OCI-LY3 (cell line): ENCODE measurements at regions not wholly inside any gene's neighbourhood (a gene's known extent, or its start where the extent isn't known, plus 50 kb on each side); places are given as distances from the start of the nearest gene placed in this dataset.

Source experiments
- H2AFZ ChIP-seq: fragments of 200-600, 300-600 bp; shearing (Covaris generic); 2 replicates; pipeline ENCODE4 v1.6.0; 2014; ENCODE audit warnings: antibody characterized with exemption, low read depth, low read length
- H3K27ac ChIP-seq: fragments of 200-600, 300-600 bp; sonication (generic); 2 replicates; pipeline ENCODE4 v1.5.1; 2014; ENCODE audit warnings: mild to moderate bottlenecking, low read length, moderate library complexity, mixed read lengths
- H3K27me3 ChIP-seq: fragments of 200-600, 300-600 bp; sonication (generic); 2 replicates; pipeline ENCODE4 v1.6.1; 2014; ENCODE audit warnings: low read depth, low read length, mixed read lengths
- H3K36me3 ChIP-seq: fragments of 200-600, 300-600 bp; sonication (generic); replicated peaks from 2 replicates; pipeline ENCODE3; 2014; ENCODE audit warnings: low read depth, low read length, mixed read lengths
- H3K4me1 ChIP-seq: fragments of 300-600, 200-600 bp; sonication (generic); 2 replicates; pipeline ENCODE4 v1.6.1; 2014; ENCODE audit warnings: low read length, mixed read lengths
- H3K4me2 ChIP-seq: fragments of 200-600, 300-600 bp; sonication (generic); 2 replicates; pipeline ENCODE4 v1.6.1; 2014; ENCODE audit warnings: low read length, mixed read lengths
- H3K4me3 ChIP-seq: fragments of 300-600, 200-600 bp; sonication (generic); 2 replicates; pipeline ENCODE4 v1.5.1; 2014; ENCODE audit warnings: antibody characterized with exemption, mild to moderate bottlenecking, low read length, moderate library complexity
- H3K79me2 ChIP-seq: fragments of 300-600, 200-600 bp; shearing (Covaris generic); 2 replicates; pipeline ENCODE4 v1.6.1; 2014; ENCODE audit warnings: mild to moderate bottlenecking, low read length, mixed read lengths
- H3K9ac ChIP-seq: fragments of 300-600, 200-600 bp; shearing (Covaris generic); 2 replicates; pipeline ENCODE4 v1.6.0; 2014; ENCODE audit warnings: mild to moderate bottlenecking, low read length, moderate library complexity
- H3K9me3 ChIP-seq: fragments of 200-600, 300-600 bp; shearing (Covaris generic); 2 replicates; pipeline ENCODE4 v1.6.1; 2014; ENCODE audit warnings: low read length, mixed read lengths; ENCODE audit not compliant: insufficient read depth
- H4K20me1 ChIP-seq: fragments of 200-600, 300-600 bp; sonication (generic); 2 replicates; pipeline ENCODE4 v1.6.1; 2016; ENCODE audit warnings: low read length, mixed read lengths; ENCODE audit not compliant: insufficient read depth
- CTCF ChIP-seq: fragments of 200-600, 300-600 bp; sonication (generic); IDR thresholded peaks from 2 replicates; pipeline ENCODE4 v1.5.1; 2014; ENCODE audit warnings: antibody characterized with exemption, low read length, low read depth
- EZH2phosphoT487 ChIP-seq: fragments of 200-600 bp; shearing (Covaris generic); IDR thresholded peaks from 2 replicates; pipeline ENCODE4 v1.6.1; 2018; ENCODE audit warnings: antibody characterized with exemption, mixed run types, low read depth

DNA sequence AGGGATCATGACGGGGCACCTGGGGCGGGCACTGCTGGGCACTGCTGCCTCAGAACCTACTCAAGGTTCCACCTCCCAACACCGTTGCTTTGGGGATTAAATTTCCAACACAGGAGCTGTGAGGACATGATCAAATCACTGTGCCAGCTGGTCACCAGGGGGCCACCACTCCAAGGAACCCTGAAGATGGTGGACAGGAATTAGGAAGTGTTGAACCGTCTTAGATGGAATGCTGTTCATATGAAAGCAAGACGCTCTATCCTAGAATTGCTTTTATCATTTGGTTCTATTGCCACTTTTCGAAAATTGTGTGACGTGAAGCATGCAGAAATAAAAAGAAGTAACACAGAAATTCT lies 140.3 kb downstream of the DLL1 start:
- Histone ChIP-seq H3K4me3 (no peak overlapping the region), H3K9ac (no peak overlapping the region), H3K4me2 (no peak overlapping the region), H4K20me1 (no peaks in the 10 kb centered on the region), H3K36me3 (no peaks in the 10 kb centered on the region), H2AFZ (no peak overlapping the region), H3K27ac (no peak overlapping the region), H3K27me3 (no peaks in the 10 kb centered on the region), H3K4me1 (no peaks in the 10 kb centered on the region), H3K9me3 (no peaks in the 10 kb centered on the region), H3K79me2 (no peaks in the 10 kb centered on the region)
- TF ChIP-seq EZH2phosphoT487 (no peak), CTCF (no peak)

- Histone ChIP-seq H3K9ac (no peak overlapping the region), H3K9me3 (no peaks in the 10 kb centered on the region), H3K4me1 (no peaks in the 10 kb centered on the region), H3K4me2 (no peak overlapping the region), H3K36me3 (no peaks in the 10 kb centered on the region), H3K27ac (no peak overlapping the region), H3K4me3 (no peak overlapping the region), H2AFZ (no peak overlapping the region), H4K20me1 (no peaks in the 10 kb centered on the region), H3K79me2 (no peaks in the 10 kb centered on the region), H3K27me3 (no peaks in the 10 kb centered on the region)
- TF ChIP-seq EZH2phosphoT487 (no peak), CTCF (no peak)
Measured at GRCh38 chr6:170149681-170150589, 140.9 kb downstream of the DLL1 start.

DNA sequence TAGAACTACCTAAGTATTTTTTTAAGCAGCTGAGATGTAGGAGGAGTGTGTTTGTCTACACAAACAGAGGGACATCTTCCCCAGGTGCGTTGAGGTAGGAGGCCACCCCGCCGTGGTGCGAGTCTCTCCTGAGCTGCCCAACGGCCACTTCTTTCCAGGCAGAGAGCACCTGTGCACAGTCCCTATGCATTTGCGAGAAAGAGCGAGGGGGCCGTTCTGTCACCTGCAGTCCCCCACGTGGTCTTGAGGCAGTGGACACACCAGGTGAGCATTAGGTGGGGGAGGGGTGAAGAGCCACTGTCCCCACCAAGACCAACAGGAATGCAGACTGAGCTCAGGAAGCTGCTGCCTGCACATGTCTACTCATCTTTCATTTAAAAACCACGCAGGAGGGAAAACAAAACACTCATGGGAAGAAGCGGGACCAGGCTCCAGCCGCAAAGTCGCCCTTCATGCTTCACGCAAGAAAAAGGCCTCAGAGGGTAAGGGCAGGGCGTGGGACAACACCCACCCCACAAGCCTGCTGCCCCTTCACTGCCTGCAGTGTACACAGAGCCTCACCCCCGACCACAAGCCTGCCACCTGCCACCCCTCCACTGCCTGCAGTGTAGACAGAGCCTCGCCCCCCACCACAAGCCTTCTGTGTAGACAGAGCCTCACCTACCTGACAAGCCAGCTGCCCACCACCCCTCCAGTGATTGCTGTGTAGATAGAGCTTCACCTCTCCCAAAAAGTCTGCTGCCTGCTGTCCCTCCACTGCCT lies 142.0 kb downstream of the DLL1 start:
- Histone ChIP-seq H3K4me3 (no peak overlapping the region), H3K4me1 (no peaks in the 10 kb centered on the region), H4K20me1 (no peaks in the 10 kb centered on the region), H3K4me2 (no peak overlapping the region), H2AFZ (no peak overlapping the region), H3K36me3 (no peaks in the 10 kb centered on the region), H3K9me3 (no peaks in the 10 kb centered on the region), H3K27me3 (no peaks in the 10 kb centered on the region), H3K27ac (no peak overlapping the region), H3K79me2 (no peaks in the 10 kb centered on the region), H3K9ac (no peak overlapping the region)
- TF ChIP-seq CTCF = no peak
- TF ChIP-seq EZH2phosphoT487 = no peak

GRCh38 chr6:170147832-170148708 lies 142.8 kb downstream of the DLL1 start:
- Histone ChIP-seq H3K36me3 (no peaks in the 10 kb centered on the region), H3K4me3 (no peak overlapping the region), H3K79me2 (no peaks in the 10 kb centered on the region), H3K27me3 (no peaks in the 10 kb centered on the region), H3K27ac (no peak overlapping the region), H3K9ac (no peak overlapping the region), H3K9me3 (no peaks in the 10 kb centered on the region), H2AFZ (no peak overlapping the region), H4K20me1 (no peaks in the 10 kb centered on the region), H3K4me1 (no peaks in the 10 kb centered on the region), H3K4me2 (no peak overlapping the region)
- no peak for TF ChIP-seq CTCF
- no peak for TF ChIP-seq EZH2phosphoT487
